ENCODE measurements at regions not wholly inside any gene's neighbourhood (a gene's known extent, or its start where the extent isn't known, plus 50 kb on each side); places are given as distances from the start of the nearest gene placed in this dataset.
"Not testable (repeated sequence)": the region's sequence is repeated elsewhere in the genome, so short reads cannot be mapped to it uniquely, and the experiment has no call there.

DNA sequence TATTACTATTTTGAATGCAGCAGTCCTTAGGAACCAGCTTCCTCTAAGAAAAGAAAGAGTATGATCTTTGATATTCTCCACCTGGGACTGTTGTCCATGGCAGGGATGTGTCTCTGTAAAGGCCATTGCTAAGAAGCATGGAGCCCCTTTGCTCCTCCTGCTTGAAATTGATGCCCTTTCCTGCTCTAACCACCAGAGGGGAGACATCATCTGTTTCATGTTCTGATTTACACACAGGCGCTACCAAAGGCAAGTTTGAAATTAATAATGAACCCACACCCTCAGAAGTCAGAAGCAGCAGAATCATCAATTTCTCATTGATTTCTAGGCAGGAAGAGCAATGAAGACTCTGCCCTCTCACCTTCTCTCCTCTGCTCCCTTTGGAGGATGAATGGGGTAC, 253.8 kb downstream of the RMST start:
- TF ChIP-seq EZH2phosphoT487 (conservative IDR thresholded peaks at IDR 0.05; ENCODE audit: low read length), result no peak
- TF ChIP-seq, protein P1, sequence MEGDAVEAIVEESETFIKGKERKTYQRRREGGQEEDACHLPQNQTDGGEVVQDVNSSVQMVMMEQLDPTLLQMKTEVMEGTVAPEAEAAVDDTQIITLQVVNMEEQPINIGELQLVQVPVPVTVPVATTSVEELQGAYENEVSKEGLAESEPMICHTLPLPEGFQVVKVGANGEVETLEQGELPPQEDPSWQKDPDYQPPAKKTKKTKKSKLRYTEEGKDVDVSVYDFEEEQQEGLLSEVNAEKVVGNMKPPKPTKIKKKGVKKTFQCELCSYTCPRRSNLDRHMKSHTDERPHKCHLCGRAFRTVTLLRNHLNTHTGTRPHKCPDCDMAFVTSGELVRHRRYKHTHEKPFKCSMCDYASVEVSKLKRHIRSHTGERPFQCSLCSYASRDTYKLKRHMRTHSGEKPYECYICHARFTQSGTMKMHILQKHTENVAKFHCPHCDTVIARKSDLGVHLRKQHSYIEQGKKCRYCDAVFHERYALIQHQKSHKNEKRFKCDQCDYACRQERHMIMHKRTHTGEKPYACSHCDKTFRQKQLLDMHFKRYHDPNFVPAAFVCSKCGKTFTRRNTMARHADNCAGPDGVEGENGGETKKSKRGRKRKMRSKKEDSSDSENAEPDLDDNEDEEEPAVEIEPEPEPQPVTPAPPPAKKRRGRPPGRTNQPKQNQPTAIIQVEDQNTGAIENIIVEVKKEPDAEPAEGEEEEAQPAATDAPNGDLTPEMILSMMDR (IDR thresholded peaks at IDR 0.05; ENCODE audit: insufficient read depth, low read length, poor library complexity, severe bottlenecking), result no peak
- H2AFZ ChIP-seq (ENCODE audit: low read depth, low read length, severe bottlenecking), result no peak overlapping the region
- no peak overlapping the region for H3K4me3 ChIP-seq (ENCODE audit: insufficient read depth, low read length, poor library complexity, severe bottlenecking)
- no peaks in the 10 kb centered on the region for H3K27me3 ChIP-seq (ENCODE audit: low read length)
- no peaks in the 10 kb centered on the region for H3K9me2 ChIP-seq (replicated peaks; ENCODE audit: insufficient read depth, low read length)
- H3K9ac ChIP-seq (ENCODE audit: low read length), result no peak overlapping the region
- no peak overlapping the region for H3K4me2 ChIP-seq (ENCODE audit: low read depth, low read length, poor library complexity, severe bottlenecking)
- no peak overlapping the region for H3K27ac ChIP-seq (ENCODE audit: low read depth, low read length)
- H3K79me2 ChIP-seq (ENCODE audit: insufficient read depth, low read length), result no peaks in the 10 kb centered on the region
- H4K20me1 ChIP-seq (ENCODE audit: low read depth, low read length), result no peaks in the 10 kb centered on the region
- no peaks in the 10 kb centered on the region for H3K9me3 ChIP-seq (ENCODE audit: insufficient read depth, low read length)
- no peaks in the 10 kb centered on the region for H3F3A ChIP-seq (ENCODE audit: insufficient read depth)
- H3K36me3 ChIP-seq (ENCODE audit: low read length), result no peaks in the 10 kb centered on the region

DNA sequence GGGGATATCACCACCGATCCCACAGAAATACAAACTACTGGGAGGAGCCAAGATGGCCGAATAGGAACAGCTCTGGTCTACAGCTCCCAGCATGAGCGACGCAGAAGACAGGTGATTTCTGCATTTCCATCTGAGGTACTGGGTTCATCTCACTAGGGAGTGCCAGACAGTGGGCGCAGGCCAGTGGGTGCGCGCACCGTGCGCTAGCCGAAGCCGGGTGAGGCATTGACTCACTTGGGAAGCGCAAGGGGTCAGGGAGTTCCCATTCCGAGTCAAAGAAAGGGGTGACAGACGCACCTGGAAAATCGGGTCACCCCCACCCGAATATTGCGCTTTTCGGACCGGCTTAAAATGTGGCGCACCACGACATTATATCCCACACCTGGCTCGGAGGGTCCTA, 261.2 kb downstream of the RMST start:
- not testable (repeated sequence) for H3K36me3 ChIP-seq (ENCODE audit: low read length); H3K27me3 ChIP-seq (ENCODE audit: low read length); H3K27ac ChIP-seq (ENCODE audit: low read depth, low read length); H3K9me3 ChIP-seq (ENCODE audit: insufficient read depth, low read length); H3K4me2 ChIP-seq (ENCODE audit: low read depth, low read length, poor library complexity, severe bottlenecking); H4K20me1 ChIP-seq (ENCODE audit: low read depth, low read length); H3K9ac ChIP-seq (ENCODE audit: low read length); H2AFZ ChIP-seq (ENCODE audit: low read depth, low read length, severe bottlenecking); H3F3A ChIP-seq (ENCODE audit: insufficient read depth); H3K79me2 ChIP-seq (ENCODE audit: insufficient read depth, low read length); H3K9me2 ChIP-seq (replicated peaks; ENCODE audit: insufficient read depth, low read length); H3K4me3 ChIP-seq (ENCODE audit: insufficient read depth, low read length, poor library complexity, severe bottlenecking)

DNA sequence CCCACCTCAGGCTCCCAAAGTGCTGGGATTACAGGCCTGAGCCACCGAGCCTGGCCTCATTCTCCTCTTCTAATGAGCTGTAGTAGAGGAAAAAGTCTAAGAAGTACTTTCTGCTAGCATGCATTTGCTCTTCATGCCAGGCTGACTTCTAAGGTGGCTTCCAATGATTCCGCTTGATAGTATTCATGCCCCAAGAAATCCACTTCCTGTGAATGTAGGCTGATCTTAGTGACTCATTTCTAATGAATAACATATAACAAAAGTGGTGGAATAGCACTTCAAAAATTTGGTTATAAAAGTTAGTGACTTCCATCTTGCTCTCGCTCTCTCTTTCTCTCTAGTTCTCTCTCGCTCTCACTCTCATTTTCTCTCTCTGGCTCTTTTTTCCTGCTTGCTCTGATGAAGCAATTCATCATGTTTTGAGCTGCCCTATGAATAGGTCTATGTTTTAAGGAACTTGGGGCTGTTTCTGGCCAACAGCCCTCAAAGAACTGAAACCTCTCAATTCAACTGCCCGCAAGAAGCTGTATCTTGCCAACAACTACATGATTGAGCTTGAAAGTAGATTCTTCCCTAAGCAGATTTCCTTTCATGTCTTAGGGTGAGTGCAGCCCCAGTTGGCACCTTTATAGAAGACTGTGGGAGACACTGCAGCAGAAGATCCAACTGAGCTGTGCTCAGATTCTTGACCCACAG, 282.9 kb downstream of the RMST start:
- TF ChIP-seq, protein P1 (IDR thresholded peaks at IDR 0.05; ENCODE audit: insufficient read depth, low read length, poor library complexity, severe bottlenecking), result no peak
- no peak for TF ChIP-seq EZH2phosphoT487 (conservative IDR thresholded peaks at IDR 0.05; ENCODE audit: low read length)
- no peaks in the 10 kb centered on the region for H3K79me2 ChIP-seq (ENCODE audit: insufficient read depth, low read length)
- H3K9me3 ChIP-seq (ENCODE audit: insufficient read depth, low read length), result no peaks in the 10 kb centered on the region
- H4K20me1 ChIP-seq (ENCODE audit: low read depth, low read length), result no peaks in the 10 kb centered on the region
- H3K36me3 ChIP-seq (ENCODE audit: low read length), result no peaks in the 10 kb centered on the region
- H3F3A ChIP-seq (ENCODE audit: insufficient read depth), result no peaks in the 10 kb centered on the region
- no peak overlapping the region for H3K9ac ChIP-seq (ENCODE audit: low read length)
- no peak overlapping the region for H2AFZ ChIP-seq (ENCODE audit: low read depth, low read length, severe bottlenecking)
- no peaks in the 10 kb centered on the region for H3K27me3 ChIP-seq (ENCODE audit: low read length)
- no peak overlapping the region for H3K4me2 ChIP-seq (ENCODE audit: low read depth, low read length, poor library complexity, severe bottlenecking)
- H3K4me3 ChIP-seq (ENCODE audit: insufficient read depth, low read length, poor library complexity, severe bottlenecking), result no peak overlapping the region
- H3K9me2 ChIP-seq (replicated peaks; ENCODE audit: insufficient read depth, low read length), result no peaks in the 10 kb centered on the region
- no peak overlapping the region for H3K27ac ChIP-seq (ENCODE audit: low read depth, low read length)

DNA sequence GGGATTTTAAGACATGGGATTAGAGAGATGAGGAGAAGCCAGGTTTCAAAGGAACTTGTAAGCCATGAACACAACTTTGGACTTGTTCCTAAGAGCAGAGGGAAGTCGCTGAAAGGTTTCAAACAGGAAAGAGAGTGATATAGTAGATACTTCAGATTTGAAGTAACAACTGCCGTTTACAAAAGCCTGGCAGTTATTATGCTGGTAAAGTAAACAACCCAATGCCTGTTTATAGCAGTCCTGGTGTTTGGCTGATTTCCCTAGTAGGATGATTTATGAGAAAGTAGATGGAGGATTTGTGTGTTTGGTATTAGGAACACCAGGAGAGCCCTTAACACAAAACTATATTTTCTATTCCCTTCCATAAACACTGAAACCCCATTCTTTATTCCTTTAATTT, 285.7 kb downstream of the RMST start:
- H3F3A ChIP-seq (ENCODE audit: insufficient read depth), result no peaks in the 10 kb centered on the region
- TF ChIP-seq EZH2phosphoT487 (conservative IDR thresholded peaks at IDR 0.05; ENCODE audit: low read length), result no peak
- TF ChIP-seq, protein P1 (IDR thresholded peaks at IDR 0.05; ENCODE audit: insufficient read depth, low read length, poor library complexity, severe bottlenecking), result no peak
- no peak overlapping the region for H2AFZ ChIP-seq (ENCODE audit: low read depth, low read length, severe bottlenecking)
- no peaks in the 10 kb centered on the region for H3K27me3 ChIP-seq (ENCODE audit: low read length)
- no peaks in the 10 kb centered on the region for H3K79me2 ChIP-seq (ENCODE audit: insufficient read depth, low read length)
- no peaks in the 10 kb centered on the region for H3K9me2 ChIP-seq (replicated peaks; ENCODE audit: insufficient read depth, low read length)
- H3K9me3 ChIP-seq (ENCODE audit: insufficient read depth, low read length), result no peaks in the 10 kb centered on the region
- no peaks in the 10 kb centered on the region for H3K36me3 ChIP-seq (ENCODE audit: low read length)
- no peak overlapping the region for H3K27ac ChIP-seq (ENCODE audit: low read depth, low read length)
- H3K4me3 ChIP-seq (ENCODE audit: insufficient read depth, low read length, poor library complexity, severe bottlenecking), result no peak overlapping the region
- H3K9ac ChIP-seq (ENCODE audit: low read length), result no peak overlapping the region
- no peak overlapping the region for H3K4me2 ChIP-seq (ENCODE audit: low read depth, low read length, poor library complexity, severe bottlenecking)
- no peaks in the 10 kb centered on the region for H4K20me1 ChIP-seq (ENCODE audit: low read depth, low read length)
